CD4-positive, alpha-beta T cell treated with Interleukin-2 at 100 ng/mL for 4 hours (primary cell): ENCODE measurements at regions not wholly inside any gene's neighbourhood (a gene's known extent, or its start where the extent isn't known, plus 50 kb on each side); places are given as distances from the start of the nearest gene placed in this dataset.

ENCODE experiments used
- DNase-seq: peaks from one replicate; pipeline ENCODE4 v3.0.0-alpha.2; 2020; ENCODE audit warnings: low spot score

- DNase-seq = no peak
Observed at GRCh38 chr5:73395256-73395655, 53.3 kb downstream of the FOXD1 start.

- no peak for DNase-seq
Observed at GRCh38 chr5:73394610-73395009, 54.0 kb downstream of the FOXD1 start.

- no peak for DNase-seq
Observed at GRCh38 chr5:73393611-73394489, 54.7 kb downstream of the FOXD1 start.

GRCh38 chr5:73392775-73393174, 55.8 kb downstream of the FOXD1 start:
- DNase-seq = no peak

GRCh38 chr5:73391441-73391881, 57.1 kb downstream of the FOXD1 start:
- no peak for DNase-seq

- DNase-seq = no peak
Observed at GRCh38 chr5:73390972-73391371, 57.6 kb downstream of the FOXD1 start.

GRCh38 chr5:73388740-73389139, 59.8 kb downstream of the FOXD1 start:
- no peak for DNase-seq

- no peak for DNase-seq
Observed at GRCh38 chr5:73388306-73388684, 60.3 kb downstream of the FOXD1 start.

- DNase-seq = peak; percentile 49
Observed at GRCh38 chr5:73387601-73388305, 60.8 kb downstream of the FOXD1 start.

- DNase-seq = peak; percentile 11
Observed at GRCh38 chr5:73387149-73387591, 61.4 kb downstream of the FOXD1 start.

GRCh38 chr5:73384861-73385260, 63.7 kb downstream of the FOXD1 start:
- DNase-seq = no peak

GRCh38 chr5:73382401-73382740, 66.2 kb downstream of the FOXD1 start:
- DNase-seq = no peak

- no peak for DNase-seq
Observed at GRCh38 chr5:73381590-73382400, 66.8 kb downstream of the FOXD1 start.

GRCh38 chr5:73380710-73381589, 67.6 kb downstream of the FOXD1 start:
- no peak for DNase-seq

- no peak for DNase-seq
Observed at GRCh38 chr5:73380041-73380440, 68.5 kb downstream of the FOXD1 start.

- DNase-seq = no peak
Observed at GRCh38 chr5:73379435-73379834, 69.1 kb downstream of the FOXD1 start.

GRCh38 chr5:73378765-73379164, 69.8 kb downstream of the FOXD1 start:
- no peak for DNase-seq

GRCh38 chr5:73378070-73378469, 70.5 kb downstream of the FOXD1 start:
- DNase-seq = no peak

GRCh38 chr5:73376618-73377170, 71.9 kb downstream of the FOXD1 start:
- DNase-seq = no peak

- DNase-seq = no peak
Observed at GRCh38 chr5:73375949-73376348, 72.6 kb downstream of the FOXD1 start.

- DNase-seq = no peak
Observed at GRCh38 chr5:73375191-73375545, 73.4 kb downstream of the FOXD1 start.
